Right lobe of liver (tissue), 6 donors: ENCODE measurements at regions not wholly inside any gene's neighbourhood (a gene's known extent, or its start where the extent isn't known, plus 50 kb on each side); places are given as distances from the start of the nearest gene placed in this dataset.

Experiments used
- ATAC-seq, 4 donors: fragments of 200-7000 bp; cut with Tn5 transposase; one replicate each; pipeline ENCODE4 v1.9.1; 2020; ENCODE audit warnings: mild to moderate bottlenecking in 4 of 4, moderate library complexity in 4 of 4
- DNase-seq, 3 donors: peaks; one replicate each; pipeline ENCODE4 v3.0.0-alpha.2; 2020
- H3K27ac ChIP-seq, 3 donors: fragments of 200-600 bp; one replicate each; pipeline ENCODE4 v1.8.0; 2022
- H3K27me3 ChIP-seq, 2 donors: fragments of 200-600 bp; one replicate each; pipeline ENCODE4 v1.8.0; 2022
- H3K36me3 ChIP-seq, 4 donors: fragments of 200-600 bp; sonication (generic) in 1 of 4; one replicate each; pipeline versions ENCODE4 v1.5.1 to v1.8.0; 2017 to 2022; ENCODE audit warnings: control low read depth in 1 of 4
- H3K4me1 ChIP-seq, 4 donors: fragments of 200-600 bp; sonication (generic) in 1 of 4; one replicate each; pipeline versions ENCODE4 v1.5.1 to v1.8.0; 2017 to 2022; ENCODE audit warnings: control low read depth in 1 of 4
- H3K4me3 ChIP-seq, 3 donors: fragments of 200-600 bp; one replicate each; pipeline ENCODE4 v1.8.0; 2022
- H3K9me3 ChIP-seq, 4 donors: fragments of 200-600 bp; sonication (generic) in 1 of 4; one replicate each; pipeline versions ENCODE4 v1.5.1 to v1.8.0; 2017 to 2022; ENCODE audit warnings: control low read depth in 1 of 4
- POLR2A ChIP-seq: fragments of 450-650 bp; IDR thresholded peaks from one replicate; pipeline ENCODE4 v1.6.1; 2017; ENCODE audit warnings: antibody characterized with exemption, mild to moderate bottlenecking
- WGBS: methylation state at CpG from one replicate; pipeline ENCODE4 v1.1.6; 2018; ENCODE audit warnings: low coverage, low lambda C conversion rate; ENCODE audit not compliant: insufficient coverage; ENCODE audit errors: missing lambda C conversion rate; 5-methylcytosine and 5-hydroxymethylcytosine counted together
- intact Hi-C, 2 donors: fragments of 100-400 bp; cut with DNase I; formaldehyde crosslinking; loops; one replicate each; pipeline versions ENCODE4 v1.11.2 to v1.14.1; 2022
- TF ChIP-seq, protein P1 (sequence below), 4 donors: fragments of 200-600 bp in 3 of 4; fragments of 450-650 bp in 1 of 4; IDR thresholded peaks; one replicate each; pipeline versions ENCODE4 v1.5.1 to v1.8.0; 2016 to 2022; ENCODE audit warnings: antibody characterized with exemption in 4 of 4, mild to moderate bottlenecking in 2 of 4
- donor health status: DM: no; HTN: yes; CAD: no.
- donor health status: DM: no; HTN: no; CAD: no.
- donor health status: DM: no; HTN: no; CAD: no.
- donor health status: DM: no; HTN: yes; CAD: no.
- donor health status: DM: no; HTN: yes; CAD: no.

DNA sequence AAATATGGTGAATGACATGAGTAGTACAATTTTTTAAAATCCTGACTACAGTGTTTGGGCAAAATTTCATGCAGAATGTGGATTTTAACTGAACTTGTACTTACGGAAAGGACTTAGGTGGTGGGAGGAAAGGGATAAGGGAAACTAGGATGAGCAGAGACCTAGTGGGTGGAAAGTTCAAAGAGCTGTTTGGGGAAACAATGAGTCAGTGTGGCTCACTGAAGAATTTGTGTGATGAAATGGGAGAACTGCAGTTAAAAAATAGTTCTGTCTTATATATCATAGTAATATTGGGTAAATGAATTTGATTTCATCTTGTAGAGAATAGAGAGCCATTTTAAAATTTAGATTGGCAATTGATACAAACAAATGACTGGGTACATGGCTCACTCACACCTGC is 220.1 kb upstream of the CTAGE1 start:
- ATAC-seq (peak in 1 of 4 donors; percentile 83), DNase-seq (no peak)
- TF ChIP-seq, protein P1, sequence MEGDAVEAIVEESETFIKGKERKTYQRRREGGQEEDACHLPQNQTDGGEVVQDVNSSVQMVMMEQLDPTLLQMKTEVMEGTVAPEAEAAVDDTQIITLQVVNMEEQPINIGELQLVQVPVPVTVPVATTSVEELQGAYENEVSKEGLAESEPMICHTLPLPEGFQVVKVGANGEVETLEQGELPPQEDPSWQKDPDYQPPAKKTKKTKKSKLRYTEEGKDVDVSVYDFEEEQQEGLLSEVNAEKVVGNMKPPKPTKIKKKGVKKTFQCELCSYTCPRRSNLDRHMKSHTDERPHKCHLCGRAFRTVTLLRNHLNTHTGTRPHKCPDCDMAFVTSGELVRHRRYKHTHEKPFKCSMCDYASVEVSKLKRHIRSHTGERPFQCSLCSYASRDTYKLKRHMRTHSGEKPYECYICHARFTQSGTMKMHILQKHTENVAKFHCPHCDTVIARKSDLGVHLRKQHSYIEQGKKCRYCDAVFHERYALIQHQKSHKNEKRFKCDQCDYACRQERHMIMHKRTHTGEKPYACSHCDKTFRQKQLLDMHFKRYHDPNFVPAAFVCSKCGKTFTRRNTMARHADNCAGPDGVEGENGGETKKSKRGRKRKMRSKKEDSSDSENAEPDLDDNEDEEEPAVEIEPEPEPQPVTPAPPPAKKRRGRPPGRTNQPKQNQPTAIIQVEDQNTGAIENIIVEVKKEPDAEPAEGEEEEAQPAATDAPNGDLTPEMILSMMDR (IDR thresholded peaks at IDR 0.05): no peak
- no peak for TF ChIP-seq POLR2A
- peak overlapping the region in 1 of 3 donors; percentile 61 for H3K27ac ChIP-seq
- H3K27me3 ChIP-seq: no peaks in the 10 kb centered on the region
- intact Hi-C loops: no loop called here
- 42% methylated on average over 1 of the region's 1 CpG for WGBS
- H3K4me1 ChIP-seq: no peaks in the 10 kb centered on the region
- no peaks in the 10 kb centered on the region for H3K36me3 ChIP-seq
- no peaks in the 10 kb centered on the region for H3K9me3 ChIP-seq
- no peak overlapping the region for H3K4me3 ChIP-seq

DNA sequence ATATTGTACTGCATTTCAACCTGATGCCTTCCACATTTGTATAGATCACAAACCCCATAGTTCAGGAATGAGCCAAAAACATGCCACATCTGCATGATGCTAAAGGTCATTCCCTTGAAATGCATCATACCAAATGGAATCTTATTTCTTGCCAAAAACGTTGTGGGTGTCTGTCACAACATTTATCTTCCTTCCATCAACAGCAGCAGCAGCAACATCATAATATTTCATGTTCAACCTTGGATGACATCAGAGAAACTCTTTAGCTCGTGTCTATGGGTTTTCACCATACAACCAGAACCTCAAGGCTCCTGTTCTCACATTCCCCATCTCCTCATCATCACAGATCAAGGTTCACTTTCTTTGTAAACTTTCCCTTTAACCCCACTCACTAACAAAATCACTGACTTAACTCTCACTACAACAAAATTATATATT is 221.3 kb upstream of the CTAGE1 start:
- Histone ChIP-seq H3K4me1 (no peaks in the 10 kb centered on the region), H3K36me3 (no peaks in the 10 kb centered on the region), H3K27ac (peak overlapping the region in 1 of 3 donors; percentile 4), H3K27me3 (no peaks in the 10 kb centered on the region), H3K4me3 (no peak overlapping the region), H3K9me3 (no peaks in the 10 kb centered on the region)
- DNase-seq (no peak), ATAC-seq (peak; percentile 29 to 73 (median 56))
- intact Hi-C loops: no loop called here
- TF ChIP-seq, protein P1 (IDR thresholded peaks at IDR 0.05): no peak
- no peak for TF ChIP-seq POLR2A
- 0% methylated on average over 2 of the region's 2 CpGs for WGBS

DNA sequence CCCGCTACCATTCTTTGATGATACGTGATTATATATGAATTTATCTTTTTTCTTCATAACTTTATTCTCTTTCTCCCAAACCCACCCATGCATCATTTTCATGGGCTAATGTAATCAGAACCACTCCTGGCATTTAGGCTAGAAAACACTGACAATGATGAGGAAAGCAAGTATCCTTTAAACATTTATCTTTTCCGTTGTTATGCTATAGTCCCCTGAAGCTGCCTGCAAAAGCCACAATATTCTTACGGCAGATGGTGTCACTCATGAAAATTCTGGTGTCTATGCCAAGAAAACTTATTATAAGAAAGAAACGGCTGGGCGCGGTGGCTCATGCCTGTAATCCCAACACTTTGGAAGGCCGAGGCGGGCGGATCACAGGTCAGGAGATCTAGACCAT is 221.8 kb upstream of the CTAGE1 start:
- H3K27me3 ChIP-seq: no peaks in the 10 kb centered on the region
- intact Hi-C loops: no loop called here
- H3K36me3 ChIP-seq: no peaks in the 10 kb centered on the region
- no peak overlapping the region for H3K27ac ChIP-seq
- TF ChIP-seq, protein P1 (IDR thresholded peaks at IDR 0.05): no peak
- TF ChIP-seq POLR2A: no peak
- whole genome bisulfite sequencing: 84% methylated on average over 10 of the region's 10 CpGs
- H3K9me3 ChIP-seq: no peaks in the 10 kb centered on the region
- DNase-seq: no peak
- H3K4me3 ChIP-seq: no peak overlapping the region
- no peak for ATAC-seq
- no peaks in the 10 kb centered on the region for H3K4me1 ChIP-seq

- Histone ChIP-seq H3K27ac (no peak overlapping the region), H3K4me1 (no peaks in the 10 kb centered on the region), H3K4me3 (no peak overlapping the region), H3K9me3 (no peaks in the 10 kb centered on the region), H3K27me3 (no peaks in the 10 kb centered on the region), H3K36me3 (no peaks in the 10 kb centered on the region)
- WGBS: 49% methylated on average over 4 of the region's 4 CpGs
- DNase-seq: no peak
- intact Hi-C loops: no loop called here
- TF ChIP-seq POLR2A: no peak
- TF ChIP-seq, protein P1 (IDR thresholded peaks at IDR 0.05): no peak
- no peak for ATAC-seq
Observed at GRCh38 chr18:22640281-22640842, 222.6 kb upstream of the CTAGE1 start.

- no peaks in the 10 kb centered on the region for H3K36me3 ChIP-seq
- H3K4me1 ChIP-seq: no peaks in the 10 kb centered on the region
- 62% methylated on average over 4 of the region's 4 CpGs for WGBS
- no peak for DNase-seq
- H3K4me3 ChIP-seq: no peak overlapping the region
- H3K9me3 ChIP-seq: no peaks in the 10 kb centered on the region
- no peak overlapping the region for H3K27ac ChIP-seq
- H3K27me3 ChIP-seq: no peaks in the 10 kb centered on the region
- TF ChIP-seq, protein P1 (IDR thresholded peaks at IDR 0.05): no peak
- TF ChIP-seq POLR2A: no peak
- no peak for ATAC-seq
- intact Hi-C loops: no loop called here
Observed at GRCh38 chr18:22641958-22642357, 224.2 kb upstream of the CTAGE1 start.
